ENCODE measurements at regions not wholly inside any gene's neighbourhood (a gene's known extent, or its start where the extent isn't known, plus 50 kb on each side); places are given as distances from the start of the nearest gene placed in this dataset.

DNA sequence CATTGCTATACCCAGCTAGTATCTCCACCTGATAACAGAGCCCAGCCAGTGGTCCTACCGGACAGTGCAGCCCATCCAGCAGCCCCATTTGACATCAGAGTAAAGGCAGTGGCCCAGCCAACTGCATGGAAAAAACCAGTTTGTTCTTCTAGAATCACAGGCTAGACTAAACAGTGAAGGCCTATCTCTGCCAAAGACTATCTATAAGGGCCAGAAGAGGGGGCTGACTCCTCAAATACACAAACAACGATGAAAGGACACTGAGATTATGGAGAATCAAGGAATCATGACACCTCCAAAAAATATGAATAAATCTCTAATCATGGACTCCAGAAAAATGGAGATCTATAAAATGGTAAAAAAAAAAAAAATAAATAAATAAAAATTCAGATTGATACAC lies 546.4 kb upstream of the HTR2C start (continued):
- TF ChIP-seq, protein P1, sequence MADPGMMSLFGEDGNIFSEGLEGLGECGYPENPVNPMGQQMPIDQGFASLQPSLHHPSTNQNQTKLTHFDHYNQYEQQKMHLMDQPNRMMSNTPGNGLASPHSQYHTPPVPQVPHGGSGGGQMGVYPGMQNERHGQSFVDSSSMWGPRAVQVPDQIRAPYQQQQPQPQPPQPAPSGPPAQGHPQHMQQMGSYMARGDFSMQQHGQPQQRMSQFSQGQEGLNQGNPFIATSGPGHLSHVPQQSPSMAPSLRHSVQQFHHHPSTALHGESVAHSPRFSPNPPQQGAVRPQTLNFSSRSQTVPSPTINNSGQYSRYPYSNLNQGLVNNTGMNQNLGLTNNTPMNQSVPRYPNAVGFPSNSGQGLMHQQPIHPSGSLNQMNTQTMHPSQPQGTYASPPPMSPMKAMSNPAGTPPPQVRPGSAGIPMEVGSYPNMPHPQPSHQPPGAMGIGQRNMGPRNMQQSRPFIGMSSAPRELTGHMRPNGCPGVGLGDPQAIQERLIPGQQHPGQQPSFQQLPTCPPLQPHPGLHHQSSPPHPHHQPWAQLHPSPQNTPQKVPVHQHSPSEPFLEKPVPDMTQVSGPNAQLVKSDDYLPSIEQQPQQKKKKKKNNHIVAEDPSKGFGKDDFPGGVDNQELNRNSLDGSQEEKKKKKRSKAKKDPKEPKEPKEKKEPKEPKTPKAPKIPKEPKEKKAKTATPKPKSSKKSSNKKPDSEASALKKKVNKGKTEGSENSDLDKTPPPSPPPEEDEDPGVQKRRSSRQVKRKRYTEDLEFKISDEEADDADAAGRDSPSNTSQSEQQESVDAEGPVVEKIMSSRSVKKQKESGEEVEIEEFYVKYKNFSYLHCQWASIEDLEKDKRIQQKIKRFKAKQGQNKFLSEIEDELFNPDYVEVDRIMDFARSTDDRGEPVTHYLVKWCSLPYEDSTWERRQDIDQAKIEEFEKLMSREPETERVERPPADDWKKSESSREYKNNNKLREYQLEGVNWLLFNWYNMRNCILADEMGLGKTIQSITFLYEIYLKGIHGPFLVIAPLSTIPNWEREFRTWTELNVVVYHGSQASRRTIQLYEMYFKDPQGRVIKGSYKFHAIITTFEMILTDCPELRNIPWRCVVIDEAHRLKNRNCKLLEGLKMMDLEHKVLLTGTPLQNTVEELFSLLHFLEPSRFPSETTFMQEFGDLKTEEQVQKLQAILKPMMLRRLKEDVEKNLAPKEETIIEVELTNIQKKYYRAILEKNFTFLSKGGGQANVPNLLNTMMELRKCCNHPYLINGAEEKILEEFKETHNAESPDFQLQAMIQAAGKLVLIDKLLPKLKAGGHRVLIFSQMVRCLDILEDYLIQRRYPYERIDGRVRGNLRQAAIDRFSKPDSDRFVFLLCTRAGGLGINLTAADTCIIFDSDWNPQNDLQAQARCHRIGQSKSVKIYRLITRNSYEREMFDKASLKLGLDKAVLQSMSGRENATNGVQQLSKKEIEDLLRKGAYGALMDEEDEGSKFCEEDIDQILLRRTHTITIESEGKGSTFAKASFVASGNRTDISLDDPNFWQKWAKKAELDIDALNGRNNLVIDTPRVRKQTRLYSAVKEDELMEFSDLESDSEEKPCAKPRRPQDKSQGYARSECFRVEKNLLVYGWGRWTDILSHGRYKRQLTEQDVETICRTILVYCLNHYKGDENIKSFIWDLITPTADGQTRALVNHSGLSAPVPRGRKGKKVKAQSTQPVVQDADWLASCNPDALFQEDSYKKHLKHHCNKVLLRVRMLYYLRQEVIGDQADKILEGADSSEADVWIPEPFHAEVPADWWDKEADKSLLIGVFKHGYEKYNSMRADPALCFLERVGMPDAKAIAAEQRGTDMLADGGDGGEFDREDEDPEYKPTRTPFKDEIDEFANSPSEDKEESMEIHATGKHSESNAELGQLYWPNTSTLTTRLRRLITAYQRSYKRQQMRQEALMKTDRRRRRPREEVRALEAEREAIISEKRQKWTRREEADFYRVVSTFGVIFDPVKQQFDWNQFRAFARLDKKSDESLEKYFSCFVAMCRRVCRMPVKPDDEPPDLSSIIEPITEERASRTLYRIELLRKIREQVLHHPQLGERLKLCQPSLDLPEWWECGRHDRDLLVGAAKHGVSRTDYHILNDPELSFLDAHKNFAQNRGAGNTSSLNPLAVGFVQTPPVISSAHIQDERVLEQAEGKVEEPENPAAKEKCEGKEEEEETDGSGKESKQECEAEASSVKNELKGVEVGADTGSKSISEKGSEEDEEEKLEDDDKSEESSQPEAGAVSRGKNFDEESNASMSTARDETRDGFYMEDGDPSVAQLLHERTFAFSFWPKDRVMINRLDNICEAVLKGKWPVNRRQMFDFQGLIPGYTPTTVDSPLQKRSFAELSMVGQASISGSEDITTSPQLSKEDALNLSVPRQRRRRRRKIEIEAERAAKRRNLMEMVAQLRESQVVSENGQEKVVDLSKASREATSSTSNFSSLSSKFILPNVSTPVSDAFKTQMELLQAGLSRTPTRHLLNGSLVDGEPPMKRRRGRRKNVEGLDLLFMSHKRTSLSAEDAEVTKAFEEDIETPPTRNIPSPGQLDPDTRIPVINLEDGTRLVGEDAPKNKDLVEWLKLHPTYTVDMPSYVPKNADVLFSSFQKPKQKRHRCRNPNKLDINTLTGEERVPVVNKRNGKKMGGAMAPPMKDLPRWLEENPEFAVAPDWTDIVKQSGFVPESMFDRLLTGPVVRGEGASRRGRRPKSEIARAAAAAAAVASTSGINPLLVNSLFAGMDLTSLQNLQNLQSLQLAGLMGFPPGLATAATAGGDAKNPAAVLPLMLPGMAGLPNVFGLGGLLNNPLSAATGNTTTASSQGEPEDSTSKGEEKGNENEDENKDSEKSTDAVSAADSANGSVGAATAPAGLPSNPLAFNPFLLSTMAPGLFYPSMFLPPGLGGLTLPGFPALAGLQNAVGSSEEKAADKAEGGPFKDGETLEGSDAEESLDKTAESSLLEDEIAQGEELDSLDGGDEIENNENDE (IDR thresholded peaks at IDR 0.05; ENCODE audit: insufficient replicate concordance, low read length): no peak
- TF ChIP-seq RAD21 (IDR thresholded peaks at IDR 0.05 in 1 of 2, conservative IDR thresholded peaks at IDR 0.05 in 1 of 2; ENCODE audit: low read depth in 2 of 2, low read length in 2 of 2): peak; percentile 8 to 10; a peak in 1 of 4 replicates
- TF ChIP-seq JUN (IDR thresholded peaks at IDR 0.05; ENCODE audit: low read depth, low read length): no peak
